Loucy (cell line): ENCODE measurements at regions not wholly inside any gene's neighbourhood (a gene's known extent, or its start where the extent isn't known, plus 50 kb on each side); places are given as distances from the start of the nearest gene placed in this dataset.

ENCODE experiments used
- H2AFZ ChIP-seq: fragments of 200-600 bp; sonication (generic); 2 replicates; pipeline ENCODE4 v1.6.0; 2016; ENCODE audit warnings: antibody characterized with exemption, mild to moderate bottlenecking, low read length, moderate library complexity
- H3F3A ChIP-seq: fragments of 200-600 bp; 2 replicates; pipeline ENCODE4 v1.6.0; 2016; ENCODE audit warnings: antibody characterized with exemption, low read depth, mild to moderate bottlenecking
- H3K27me3 ChIP-seq: fragments of 200-600 bp; sonication (generic); 2 replicates; pipeline ENCODE4 v1.6.1; 2014; ENCODE audit warnings: low read length, mild to moderate bottlenecking; ENCODE audit not compliant: insufficient read depth, poor library complexity, severe bottlenecking
- H3K36me3 ChIP-seq: fragments of 200-600 bp; sonication (generic); 2 replicates; pipeline ENCODE4 v1.6.1; 2016; ENCODE audit warnings: low read length; ENCODE audit not compliant: insufficient read depth
- H3K4me1 ChIP-seq: fragments of 200-600 bp; sonication (generic); 2 replicates; pipeline ENCODE4 v1.5.1; 2014; ENCODE audit warnings: low read length, mild to moderate bottlenecking; ENCODE audit not compliant: insufficient read depth, poor library complexity, severe bottlenecking
- H3K4me2 ChIP-seq: fragments of 200-600 bp; sonication (generic); 2 replicates; pipeline ENCODE4 v1.6.0; 2014; ENCODE audit warnings: antibody characterized with exemption, low read length, low read depth, mild to moderate bottlenecking; ENCODE audit not compliant: poor library complexity, severe bottlenecking
- H3K4me3 ChIP-seq: fragments of 200-600 bp; sonication (generic); 2 replicates; pipeline ENCODE4 v1.5.1; 2014; ENCODE audit warnings: low read length, mild to moderate bottlenecking, mixed read lengths; ENCODE audit not compliant: poor library complexity, severe bottlenecking
- H3K79me2 ChIP-seq: fragments of 200-600 bp; sonication (generic); 2 replicates; pipeline ENCODE4 v1.6.1; 2014; ENCODE audit warnings: low read length; ENCODE audit not compliant: insufficient read depth
- H3K9ac ChIP-seq: fragments of 200-600 bp; sonication (generic); 2 replicates; pipeline ENCODE4 v1.6.0; 2014; ENCODE audit warnings: mild to moderate bottlenecking, low read depth, low read length, moderate library complexity; ENCODE audit not compliant: poor library complexity, severe bottlenecking
- H3K9me2 ChIP-seq: fragments of 200-600 bp; sonication (generic); replicated peaks from 2 replicates; pipeline ENCODE4 v1.6.1; 2016; ENCODE audit warnings: low read depth, low read length, mixed read lengths
- H3K9me3 ChIP-seq: fragments of 200-600 bp; sonication (generic); 2 replicates; pipeline ENCODE4 v1.6.1; 2014; ENCODE audit warnings: mild to moderate bottlenecking, antibody characterized with exemption, low read length, low read depth; ENCODE audit not compliant: insufficient read depth
- H4K20me1 ChIP-seq: fragments of 200-600 bp; sonication (generic); 2 replicates; pipeline ENCODE4 v1.6.0; 2014; ENCODE audit warnings: antibody characterized with exemption, low read length, mild to moderate bottlenecking; ENCODE audit not compliant: insufficient read depth, poor library complexity, severe bottlenecking
- CTCF ChIP-seq: fragments of 200-600 bp; sonication (generic); conservative IDR thresholded peaks from 2 replicates; pipeline ENCODE4 v1.5.1; 2014; ENCODE audit warnings: mild to moderate bottlenecking, antibody characterized with exemption, low read length
- EZH2phosphoT487 ChIP-seq: fragments of 200-600 bp; IDR thresholded peaks from 2 replicates; pipeline ENCODE4 v1.6.1; 2018; ENCODE audit warnings: antibody characterized with exemption, mild to moderate bottlenecking, moderate library complexity, borderline replicate concordance

DNA sequence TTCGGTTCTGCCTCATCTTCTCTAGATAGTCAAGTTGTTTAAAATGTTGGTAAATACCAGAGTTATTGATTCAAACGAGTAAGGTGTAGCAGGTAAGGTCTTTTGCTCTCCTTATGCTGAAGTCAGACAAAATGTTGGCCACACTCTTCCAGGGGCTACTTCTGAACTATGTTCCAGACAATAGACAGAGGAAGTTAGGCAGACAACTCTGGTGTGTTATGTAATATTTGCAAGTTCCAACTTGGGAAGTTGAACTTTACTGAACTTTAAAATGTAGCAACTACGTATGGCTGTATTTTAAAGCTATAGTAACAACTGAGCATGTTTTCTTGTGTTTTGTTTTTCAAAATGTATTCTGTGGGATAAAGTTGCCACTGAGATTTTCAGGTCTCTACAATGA is 125.7 kb upstream of the NEBL start:
- Histone ChIP-seq H3K9me3 (no peaks in the 10 kb centered on the region), H3K36me3 (no peaks in the 10 kb centered on the region), H4K20me1 (no peaks in the 10 kb centered on the region), H3K9me2 (no peaks in the 10 kb centered on the region), H2AFZ (no peak overlapping the region), H3K4me2 (no peak overlapping the region), H3K4me1 (no peaks in the 10 kb centered on the region), H3F3A (no peaks in the 10 kb centered on the region), H3K79me2 (no peaks in the 10 kb centered on the region), H3K4me3 (no peak overlapping the region), H3K9ac (no peak overlapping the region), H3K27me3 (no peaks in the 10 kb centered on the region)
- TF ChIP-seq CTCF: no peak
- TF ChIP-seq EZH2phosphoT487: no peak

DNA sequence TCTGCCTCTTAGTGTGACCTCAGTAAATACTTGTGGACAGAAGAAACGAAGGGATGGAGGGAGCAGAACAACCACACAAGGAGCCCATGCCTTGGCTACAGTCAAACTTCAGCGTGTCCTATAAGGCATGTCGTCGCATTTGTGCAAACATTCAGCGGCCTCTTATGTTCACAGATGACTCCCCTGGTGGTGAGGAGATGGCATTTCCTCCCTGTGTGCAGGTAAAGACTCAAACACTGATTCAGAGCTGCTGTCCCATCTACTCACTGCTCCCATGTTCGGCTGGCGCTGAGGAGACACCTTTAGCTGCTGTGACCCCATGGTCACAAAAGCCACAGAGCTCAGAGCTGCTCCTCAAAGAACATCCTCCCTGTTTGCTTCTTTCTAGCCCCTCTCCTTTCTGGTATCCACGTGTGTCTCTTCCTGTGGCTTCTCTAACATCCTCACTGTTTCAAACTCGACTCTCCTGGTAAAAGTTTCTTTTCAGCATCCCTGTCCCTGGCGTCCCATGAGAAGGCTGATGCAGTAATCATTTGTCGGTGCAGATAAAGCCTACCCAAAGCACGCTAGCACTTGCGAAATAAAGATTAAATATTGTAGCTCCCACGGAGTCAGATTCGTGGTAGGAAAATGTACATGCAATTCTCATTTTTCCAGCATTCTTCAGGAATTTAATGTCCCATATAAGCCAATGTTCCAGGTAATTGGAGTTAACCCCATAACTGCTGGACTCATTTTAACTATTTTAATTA is 124.9 kb upstream of the NEBL start:
- Histone ChIP-seq H3K4me2 (no peak overlapping the region), H4K20me1 (no peaks in the 10 kb centered on the region), H2AFZ (no peak overlapping the region), H3K9ac (no peak overlapping the region), H3K4me3 (no peak overlapping the region), H3K9me3 (no peaks in the 10 kb centered on the region), H3K9me2 (no peaks in the 10 kb centered on the region), H3K27me3 (no peaks in the 10 kb centered on the region), H3F3A (no peaks in the 10 kb centered on the region), H3K79me2 (no peaks in the 10 kb centered on the region), H3K36me3 (no peaks in the 10 kb centered on the region), H3K4me1 (no peaks in the 10 kb centered on the region)
- TF ChIP-seq EZH2phosphoT487: no peak
- TF ChIP-seq CTCF: no peak; the same call in 1 of the 2 replicates

DNA sequence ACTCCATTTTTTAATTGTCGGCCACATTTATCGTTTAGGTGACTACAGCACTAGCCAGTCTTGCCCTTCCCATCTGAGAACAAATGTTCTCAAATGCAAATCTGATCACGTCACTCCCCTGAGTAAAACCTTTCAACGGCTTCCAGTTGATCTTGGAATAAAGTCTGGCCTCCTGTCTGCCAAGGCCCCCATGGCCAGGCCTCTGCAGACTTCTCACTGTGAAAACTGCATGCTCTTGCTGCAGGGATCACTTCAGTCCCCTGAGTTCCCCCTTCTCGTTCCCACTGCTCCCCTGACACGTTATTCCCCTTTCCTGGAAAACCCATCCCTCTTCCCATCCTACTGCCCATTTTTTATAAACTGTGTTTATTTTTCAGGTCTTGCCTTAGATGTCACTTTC is 124.1 kb upstream of the NEBL start:
- no peak for TF ChIP-seq CTCF
- TF ChIP-seq EZH2phosphoT487: no peak

More for the DNA sequence above, 124.1 kb upstream of the NEBL start:
- Histone ChIP-seq H3K9me2 (no peaks in the 10 kb centered on the region), H3K4me1 (no peaks in the 10 kb centered on the region), H3K9me3 (no peaks in the 10 kb centered on the region), H4K20me1 (no peaks in the 10 kb centered on the region), H3K4me2 (no peak overlapping the region), H3K4me3 (no peak overlapping the region), H3K79me2 (no peaks in the 10 kb centered on the region), H3F3A (no peaks in the 10 kb centered on the region), H3K9ac (no peak overlapping the region), H3K27me3 (no peaks in the 10 kb centered on the region), H3K36me3 (no peaks in the 10 kb centered on the region), H2AFZ (no peak overlapping the region)
